GM23338 (cell line): ENCODE measurements at regions not wholly inside any gene's neighbourhood (a gene's known extent, or its start where the extent isn't known, plus 50 kb on each side); places are given as distances from the start of the nearest gene placed in this dataset.

Experiments
- ATAC-seq: fragments of 200-7000 bp; cut with Tn5 transposase; 3 replicates; pipeline ENCODE4 v1.9.1; 2020
- DNase-seq: peaks from one replicate; pipeline ENCODE4 v3.0.0-alpha.2; 2015; ENCODE audit warnings: low spot score
- H2AFZ ChIP-seq: fragments of 200-600 bp; sonication (generic); 2 replicates; pipeline ENCODE4 v1.8.0; 2016; ENCODE audit warnings: antibody characterized with exemption, mild to moderate bottlenecking, moderate library complexity
- H3F3A ChIP-seq: fragments of 200-600 bp; sonication (generic); replicated peaks from 2 replicates; pipeline ENCODE4 v1.8.0; 2017; ENCODE audit warnings: antibody characterized with exemption, mixed run types, low read depth
- H3K27ac ChIP-seq: fragments of 200-600 bp; sonication (generic); 2 replicates; pipeline ENCODE4 v1.6.1; 2016; ENCODE audit warnings: low read depth
- H3K27me3 ChIP-seq: fragments of 200-600 bp; sonication (generic); 2 replicates; pipeline ENCODE4 v1.8.0; 2016; ENCODE audit warnings: mild to moderate bottlenecking, mixed run types, moderate library complexity; ENCODE audit not compliant: insufficient read depth
- H3K36me3 ChIP-seq: fragments of 200-600 bp; sonication (generic); 2 replicates; pipeline ENCODE4 v1.8.0; 2016; ENCODE audit warnings: mild to moderate bottlenecking; ENCODE audit not compliant: insufficient read depth
- H3K4me1 ChIP-seq: fragments of 200-600 bp; sonication (generic); 2 replicates; pipeline ENCODE4 v1.8.0; 2016; ENCODE audit warnings: mild to moderate bottlenecking, moderate library complexity; ENCODE audit not compliant: insufficient read depth
- H3K4me2 ChIP-seq: fragments of 200-600 bp; sonication (generic); 2 replicates; pipeline ENCODE4 v1.7.1; 2017; ENCODE audit warnings: mixed run types
- H3K4me3 ChIP-seq: fragments of 200-600 bp; sonication (generic); 2 replicates; pipeline ENCODE4 v1.6.1; 2016; ENCODE audit warnings: mixed run types
- H3K79me2 ChIP-seq: fragments of 200-600 bp; sonication (generic); replicated peaks from 2 replicates; pipeline ENCODE4 v1.8.0; 2017; ENCODE audit warnings: mild to moderate bottlenecking; ENCODE audit not compliant: insufficient read depth
- H3K9me2 ChIP-seq: fragments of 200-600 bp; sonication (generic); 2 replicates; pipeline ENCODE4 v1.8.0; 2017; ENCODE audit not compliant: insufficient read depth
- H4K20me1 ChIP-seq: fragments of 200-600 bp; sonication (generic); replicated peaks from 2 replicates; pipeline ENCODE4 v1.8.0; 2017; ENCODE audit warnings: mild to moderate bottlenecking; ENCODE audit not compliant: insufficient read depth
- H3K27ac Mint-ChIP-seq: 2 replicates; pipeline ENCODE4 v1.8.0; 2020; ENCODE audit warnings: inconsistent platforms, mild to moderate bottlenecking, moderate library complexity, mixed read lengths
- H3K27me3 Mint-ChIP-seq: 3 replicates; pipeline ENCODE4 v1.8.0; 2022; ENCODE audit warnings: low read depth, mild to moderate bottlenecking, moderate library complexity, mixed read lengths, inconsistent platforms; ENCODE audit not compliant: insufficient read depth, poor library complexity
- H3K36me3 Mint-ChIP-seq: 3 replicates; pipeline ENCODE4 v1.8.0; 2021; ENCODE audit warnings: low read depth, mild to moderate bottlenecking, inconsistent platforms, moderate library complexity, mixed read lengths
- H3K4me1 Mint-ChIP-seq: 3 replicates; pipeline ENCODE4 v1.8.0; 2020; ENCODE audit warnings: mild to moderate bottlenecking, inconsistent platforms, mixed read lengths
- H3K4me3 Mint-ChIP-seq: 3 replicates; pipeline ENCODE4 v1.8.0; 2021; ENCODE audit warnings: moderate library complexity, mild to moderate bottlenecking, inconsistent platforms, mixed read lengths
- H3K9me3 Mint-ChIP-seq: 3 replicates; pipeline ENCODE4 v1.8.0; 2020; ENCODE audit warnings: moderate library complexity, mild to moderate bottlenecking, inconsistent platforms, mixed read lengths
- ETS1 ChIP-seq: IDR thresholded peaks from 2 replicates; pipeline ENCODE4 v1.6.1; 2016; ENCODE audit warnings: antibody characterized with exemption
- NANOG ChIP-seq: IDR thresholded peaks from 2 replicates; pipeline ENCODE4 v1.6.1; 2016; ENCODE audit warnings: antibody characterized with exemption, borderline replicate concordance
- REST ChIP-seq: IDR thresholded peaks from one replicate; pipeline ENCODE4 v1.6.1; 2018; ENCODE audit warnings: antibody characterized with exemption; ENCODE audit not compliant: unreplicated experiment
- ZNF331 ChIP-seq: fragments of 250-450 bp; sonication (Bioruptor Pico); IDR thresholded peaks from 2 replicates; pipeline ENCODE4 v1.5.0; 2020; ENCODE audit warnings: low read depth, mild to moderate bottlenecking, moderate library complexity
- ZNF462 ChIP-seq: fragments of 250-450 bp; sonication (Bioruptor Pico); IDR thresholded peaks from 2 replicates; pipeline ENCODE4 v1.5.0; 2020; ENCODE audit warnings: mild to moderate bottlenecking, moderate library complexity

GRCh38 chr13:68976287-68976686 lies 1131.3 kb upstream of the ATXN8OS start (continued):
- TF ChIP-seq ZNF462 = no peak
- TF ChIP-seq NANOG = no peak
- no peak for TF ChIP-seq ETS1
- no peak for TF ChIP-seq ZNF331 (CRISPR knock-in tag)

- Histone ChIP-seq H3K4me1 (peaks cover 23% of the 10 kb centered on the region), H2AFZ (no peak overlapping the region), H4K20me1 (no peaks in the 10 kb centered on the region), H3K79me2 (no peaks in the 10 kb centered on the region), H3F3A (no peaks in the 10 kb centered on the region), H3K27me3 (no peaks in the 10 kb centered on the region), H3K9me2 (no peaks in the 10 kb centered on the region), H3K36me3 (no peaks in the 10 kb centered on the region), H3K27ac (peak overlapping the region; percentile 67), H3K4me2 (peak overlapping the region; percentile 10; the same call in 1 of the 2 replicates), H3K4me3 (no peak overlapping the region)
- H3K27me3 Mint-ChIP-seq = no peaks in the 10 kb centered on the region
- H3K4me3 Mint-ChIP-seq = no peak overlapping the region
- H3K4me1 Mint-ChIP-seq = peaks cover 22% of the 10 kb centered on the region
- peak; percentile 30; the same call in 2 of the 3 replicates for ATAC-seq
- TF ChIP-seq REST (no peak), NANOG (peak; percentile 55)
- H3K27ac Mint-ChIP-seq = peak overlapping the region; percentile 88
- no peaks in the 10 kb centered on the region for H3K9me3 Mint-ChIP-seq
- no peaks in the 10 kb centered on the region for H3K36me3 Mint-ChIP-seq
- DNase-seq = peak; percentile 30
Measured at GRCh38 chr13:68970532-68970931, 1137.1 kb upstream of the ATXN8OS start.
